GM12878 (cell line): ENCODE measurements at regions not wholly inside any gene's neighbourhood (a gene's known extent, or its start where the extent isn't known, plus 50 kb on each side); places are given as distances from the start of the nearest gene placed in this dataset.
A peak's percentile ranks its signal among the peaks of the same experiment; 100 is the strongest.

Source experiments
- ATAC-seq: fragments of 200-7000 bp; cut with Tn5 transposase; 3 replicates; pipeline ENCODE4 v1.9.1; 2020; ENCODE audit warnings: mild to moderate bottlenecking, moderate library complexity
- BruUV-seq: library from RNA; stranded (reverse); fragments of 400-500 nt; replicated peaks from 2 replicates; lab custom pipeline; 2021; lab: Mats Ljungman, UMichigan
- CTCF ChIA-PET: fragments of 300-600 bp; sonication (Branson Sonifier 250); formaldehyde crosslinking; extraction: SDS; loops from one replicate; lab custom pipeline; 2021; ENCODE audit warnings: inconsistent platforms; lab: Yijun Ruan, JAX
- POLR2A ChIA-PET: fragments of 350-600 bp; formaldehyde crosslinking; extraction: SDS; loops from one replicate; lab custom pipeline; 2021; ENCODE audit warnings: inconsistent platforms; lab: Charles Lee
- RAD21 ChIA-PET: fragments of 300-600 bp; sonication (Branson Sonifier 250); formaldehyde crosslinking; loops from one replicate; lab custom pipeline; 2023; ENCODE audit warnings: antibody characterized with exemption; ENCODE audit not compliant: unreplicated experiment; lab: Charles Lee
- SMC1A ChIA-PET: fragments of 300-600 bp; sonication (Branson Sonifier 250); formaldehyde crosslinking; loops from one replicate; lab custom pipeline; 2023; ENCODE audit not compliant: unreplicated experiment, uncharacterized antibody; lab: Charles Lee
- DNase-seq: peaks from one replicate; pipeline ENCODE4 v3.0.0-alpha.2; 2011; ENCODE audit warnings: low read depth, low spot score
- FAIRE-seq: peaks from 3 replicates; lab custom pipeline; 2011; peaks lifted over from hg19 to GRCh38; lab: Jason Lieb, UNC
- H2AFZ ChIP-seq: 2 replicates; pipeline ENCODE4 v1.6.0; 2011; ENCODE audit warnings: low read depth, low read length, control low read depth; ENCODE audit not compliant: control insufficient read depth
- H3K27ac ChIP-seq: 2 replicates; pipeline ENCODE4 v1.5.1; 2011; ENCODE audit warnings: control low read depth; ENCODE audit not compliant: control insufficient read depth, insufficient read depth
- H3K27me3 ChIP-seq, 2 experiments: replicated peaks in 1 of 2; 2 replicates each; pipeline versions ENCODE4 v1.6.0 to v1.6.1; 2011; ENCODE audit warnings: low read length in 1 of 2; ENCODE audit not compliant: control insufficient read depth in 2 of 2, insufficient read depth in 2 of 2
- H3K36me3 ChIP-seq, 2 experiments: 2 replicates each; pipeline ENCODE4 v1.5.1; 2011; ENCODE audit warnings: low read length in 1 of 2; ENCODE audit not compliant: control insufficient read depth in 2 of 2, insufficient read depth in 2 of 2
- H3K4me1 ChIP-seq: 2 replicates; pipeline ENCODE4 v1.6.1; 2011; ENCODE audit warnings: mild to moderate bottlenecking, low read length, moderate library complexity, mixed read lengths; ENCODE audit not compliant: control insufficient read depth, insufficient read depth
- H3K4me2 ChIP-seq: 2 replicates; pipeline ENCODE4 v1.6.0; 2011; ENCODE audit warnings: control low read depth; ENCODE audit not compliant: control insufficient read depth, insufficient read depth
- H3K4me3 ChIP-seq: fragments of 200-600 bp; sonication (generic); 2 replicates; pipeline ENCODE4 v1.5.1; 2016
- H3K79me2 ChIP-seq: 2 replicates; pipeline ENCODE4 v1.6.0; 2011; ENCODE audit warnings: low read length; ENCODE audit not compliant: control insufficient read depth, insufficient read depth
- H3K9ac ChIP-seq: 2 replicates; pipeline ENCODE4 v1.8.0; 2011; ENCODE audit warnings: low read length, control low read depth, mixed read lengths; ENCODE audit not compliant: control insufficient read depth, insufficient read depth
- H3K9me3 ChIP-seq: replicated peaks from 3 replicates; pipeline ENCODE4 v1.5.1; 2011; ENCODE audit warnings: mild to moderate bottlenecking, low read length; ENCODE audit not compliant: control insufficient read depth, insufficient read depth
- H4K20me1 ChIP-seq: 2 replicates; pipeline ENCODE4 v1.6.0; 2011; ENCODE audit not compliant: control insufficient read depth, insufficient read depth
- BACH1 ChIP-seq: fragments of 450-650 bp; IDR thresholded peaks from 2 replicates; pipeline ENCODE4 v1.6.1; 2017; ENCODE audit warnings: mild to moderate bottlenecking, borderline replicate concordance
- GATAD2B ChIP-seq: fragments of 450-650 bp; conservative IDR thresholded peaks from 2 replicates; pipeline ENCODE4 v1.6.1; 2017; ENCODE audit warnings: low read depth, mild to moderate bottlenecking, moderate library complexity
- HDAC2 ChIP-seq: fragments of 200-600 bp; sonication (generic); IDR thresholded peaks from 2 replicates; pipeline ENCODE4 v1.6.1; 2017
- IRF4 ChIP-seq: IDR thresholded peaks from 2 replicates; pipeline ENCODE4 v1.6.1; 2011; ENCODE audit warnings: low read depth, low read length
- MEF2A ChIP-seq: IDR thresholded peaks from 2 replicates; pipeline ENCODE4 v1.6.1; 2011; ENCODE audit warnings: low read depth, mild to moderate bottlenecking, low read length, moderate library complexity; ENCODE audit not compliant: insufficient read depth
- PKNOX1 ChIP-seq: fragments of 450-650 bp; IDR thresholded peaks from 2 replicates; pipeline ENCODE4 v1.6.1; 2016; ENCODE audit warnings: mild to moderate bottlenecking
- PRDM15 ChIP-seq: fragments of 450-650 bp; formaldehyde crosslinking; IDR thresholded peaks from 2 replicates; pipeline ENCODE4 v1.4.0; 2020; ENCODE audit warnings: mild to moderate bottlenecking, moderate library complexity
- RAD51 ChIP-seq: fragments of 450-650 bp; IDR thresholded peaks from 2 replicates; pipeline ENCODE4 v1.6.1; 2016; ENCODE audit warnings: moderate library complexity, mild to moderate bottlenecking, inconsistent platforms
- RELB ChIP-seq: fragments of 450-650 bp; IDR thresholded peaks from 2 replicates; pipeline ENCODE4 v1.6.1; 2017; ENCODE audit warnings: low read depth, mild to moderate bottlenecking, moderate library complexity
- SPI1 ChIP-seq: IDR thresholded peaks from 2 replicates; pipeline ENCODE4 v1.6.1; 2011; ENCODE audit warnings: low read depth, mild to moderate bottlenecking, low read length, moderate library complexity, borderline replicate concordance; ENCODE audit not compliant: insufficient read depth
- ZNF24 ChIP-seq: fragments of 450-650 bp; IDR thresholded peaks from 2 replicates; pipeline ENCODE4 v1.6.1; 2017; ENCODE audit warnings: antibody characterized with exemption, mild to moderate bottlenecking
- whole genome bisulfite sequencing: methylation state at CpG from one replicate; pipeline ENCODE4 v1.1.6; 2016; ENCODE audit warnings: low lambda C conversion rate; ENCODE audit not compliant: insufficient replicate concordance, insufficient coverage; ENCODE audit errors: missing lambda C conversion rate; 5-methylcytosine and 5-hydroxymethylcytosine counted together
- in situ Hi-C: fragments of 300-500 bp; cut with MboI; formaldehyde crosslinking; loops from 9 replicates; pipeline ENCODE4 v1.14.3; 2018; ENCODE audit warnings: mixed read lengths
- intact Hi-C: fragments of 100-400 bp; cut with micrococcal nuclease; formaldehyde crosslinking; loops from one replicate; pipeline ENCODE4 v1.14.2; 2022; ENCODE audit not compliant: unreplicated experiment

GRCh38 chr13:90564566-90564965, 782.9 kb upstream of the MIR17HG start:
- H3K4me2 ChIP-seq = no peak overlapping the region

GRCh38 chr13:90565985-90566713, 781.3 kb upstream of the MIR17HG start:
- Histone ChIP-seq H3K27me3 (no peaks in the 10 kb centered on the region), H3K36me3 (no peaks in the 10 kb centered on the region), H4K20me1 (no peaks in the 10 kb centered on the region), H3K4me3 (no peak overlapping the region), H3K4me2 (no peak overlapping the region), H3K4me1 (no peaks in the 10 kb centered on the region), H3K79me2 (no peaks in the 10 kb centered on the region), H3K9me3 (no peaks in the 10 kb centered on the region), H3K27ac (no peak overlapping the region), H2AFZ (no peak overlapping the region), H3K9ac (no peak overlapping the region)
- intact Hi-C loops = no loop called here
- peak; percentile 11 for DNase-seq
- peak; percentile 96 for ATAC-seq
- CTCF ChIA-PET = no interaction called here
- in situ Hi-C loops = no loop called here
- SMC1A ChIA-PET = interaction anchor here (0.6 kb wide), 1 partner anchor 376 kb away, joined by 3 read pairs; no protein-coding TSS in a partner anchor
- no peak for FAIRE-seq
- POLR2A ChIA-PET = no interaction called here
- RAD21 ChIA-PET = no interaction called here
- BruUV-seq = no TSS peak
- 2% methylated on average over 3 of the region's 3 CpGs for WGBS
- TF ChIP-seq PRDM15 (CRISPR knock-in tag) (no peak), MEF2A (no peak), RELB (peak; percentile 79), GATAD2B (peak; percentile 76; the same call in 1 of the 2 replicates), PKNOX1 (peak; percentile 52), IRF4 (peak; percentile 86; the same call in 1 of the 2 replicates), HDAC2 (no peak), BACH1 (peak; percentile 54; the same call in 1 of the 2 replicates), SPI1 (peak; percentile 82)

More at GRCh38 chr13:90564566-90564965, 782.9 kb upstream of the MIR17HG start:
- H3K9me3 ChIP-seq = no peaks in the 10 kb centered on the region
- no peaks in the 10 kb centered on the region for H3K4me1 ChIP-seq
- CTCF ChIA-PET = no interaction called here
- H2AFZ ChIP-seq = no peak overlapping the region
- H3K79me2 ChIP-seq = no peaks in the 10 kb centered on the region
- H3K27ac ChIP-seq = no peak overlapping the region
- TF ChIP-seq ZNF24 (no peak), RAD51 (peak; percentile 75)
- TF ChIP-seq, all 136 proteins: peak for 1
- no TSS peak for BruUV-seq
- Histone ChIP-seq H3K36me3 (no peaks in the 10 kb centered on the region), H4K20me1 (no peaks in the 10 kb centered on the region), H3K9ac (no peak overlapping the region), H3K4me3 (no peak overlapping the region), H3K27me3 (no peaks in the 10 kb centered on the region)
- in situ Hi-C loops (no loop called here), intact Hi-C loops (no loop called here)
- ATAC-seq (no peak), DNase-seq (no peak), FAIRE-seq (no peak)
- SMC1A ChIA-PET = interaction anchor here (0.7 kb wide), 1 partner anchor 47 kb away, joined by 3 read pairs; no protein-coding TSS in a partner anchor
- RAD21 ChIA-PET = no interaction called here
- WGBS = 0% methylated on average over 1 of the region's 1 CpG
- POLR2A ChIA-PET = no interaction called here
